GM19463 (cell line): ENCODE measurements at regions not wholly inside any gene's neighbourhood (a gene's known extent, or its start where the extent isn't known, plus 50 kb on each side); places are given as distances from the start of the nearest gene placed in this dataset.

Experiments
- ATAC-seq: cut with Tn5 transposase; IDR thresholded peaks from one replicate; pipeline ENCODE4 v1.9.1; 2021; ENCODE audit warnings: mild to moderate bottlenecking, moderate library complexity; ENCODE audit not compliant: unreplicated experiment

DNA sequence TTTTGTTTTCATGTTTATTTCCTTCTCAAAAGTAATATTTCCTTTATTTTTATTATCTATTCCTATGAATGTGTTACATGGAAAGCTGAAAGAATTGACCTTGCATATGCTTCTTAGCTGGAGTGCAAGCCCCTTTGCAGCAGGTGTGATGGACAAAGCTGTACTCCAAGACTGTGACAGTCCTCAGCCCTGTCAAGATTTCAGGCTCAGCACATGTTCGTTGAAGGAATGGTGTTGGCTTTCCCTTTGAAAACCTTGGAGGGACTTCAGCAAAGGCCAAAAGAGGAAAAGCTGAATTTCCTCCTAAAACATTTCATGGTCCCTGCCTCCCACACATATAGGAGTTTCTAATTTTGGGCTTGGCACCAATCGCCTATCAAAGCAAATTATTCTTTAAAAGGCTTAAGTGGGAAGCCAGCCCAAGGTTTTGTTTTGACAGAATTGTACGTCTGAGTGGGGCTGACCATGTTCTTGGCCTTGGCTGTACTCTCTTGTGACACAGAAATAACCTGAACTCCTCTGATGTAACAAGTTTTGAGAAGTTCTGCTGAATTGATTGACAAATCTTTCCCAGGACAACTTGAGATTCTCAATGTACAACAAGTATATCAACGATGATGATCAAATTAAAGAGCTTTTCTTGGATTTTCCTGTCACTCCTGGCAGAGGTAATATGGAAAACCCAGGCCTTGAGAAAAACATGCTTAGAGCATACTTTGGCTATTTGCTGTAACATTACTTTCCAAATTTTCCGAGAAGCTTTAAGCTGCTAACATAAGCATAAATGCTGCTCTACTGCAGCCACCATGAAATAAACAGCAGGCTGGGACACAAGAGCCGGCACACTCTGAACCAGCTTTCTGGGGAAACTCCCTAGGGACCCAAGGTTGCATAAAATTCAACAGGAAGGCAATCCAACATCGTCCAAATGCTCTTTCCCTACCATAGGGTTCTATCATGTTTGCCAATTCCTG, 135.7 kb upstream of the ZNF648 start:
- no peak for ATAC-seq

DNA sequence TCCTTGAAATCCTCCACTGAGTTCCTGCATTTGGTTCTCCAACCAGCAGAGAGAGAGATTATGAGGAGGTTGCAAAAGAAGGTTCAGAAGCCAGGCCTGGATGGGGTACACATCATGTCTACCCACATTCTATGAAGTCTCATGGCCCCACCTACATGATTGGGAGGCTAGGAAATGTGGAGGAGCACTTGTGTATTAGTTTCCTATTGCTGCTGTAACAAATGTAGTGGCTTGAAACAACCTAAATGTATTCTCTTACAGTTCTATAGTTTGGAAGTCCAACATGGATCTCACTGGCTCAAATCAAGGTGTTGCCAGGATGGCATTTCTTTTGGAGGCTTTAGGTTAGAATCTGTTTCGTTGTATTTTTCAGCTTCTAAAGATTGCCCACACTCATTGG, 134.2 kb upstream of the ZNF648 start:
- no peak for ATAC-seq

DNA sequence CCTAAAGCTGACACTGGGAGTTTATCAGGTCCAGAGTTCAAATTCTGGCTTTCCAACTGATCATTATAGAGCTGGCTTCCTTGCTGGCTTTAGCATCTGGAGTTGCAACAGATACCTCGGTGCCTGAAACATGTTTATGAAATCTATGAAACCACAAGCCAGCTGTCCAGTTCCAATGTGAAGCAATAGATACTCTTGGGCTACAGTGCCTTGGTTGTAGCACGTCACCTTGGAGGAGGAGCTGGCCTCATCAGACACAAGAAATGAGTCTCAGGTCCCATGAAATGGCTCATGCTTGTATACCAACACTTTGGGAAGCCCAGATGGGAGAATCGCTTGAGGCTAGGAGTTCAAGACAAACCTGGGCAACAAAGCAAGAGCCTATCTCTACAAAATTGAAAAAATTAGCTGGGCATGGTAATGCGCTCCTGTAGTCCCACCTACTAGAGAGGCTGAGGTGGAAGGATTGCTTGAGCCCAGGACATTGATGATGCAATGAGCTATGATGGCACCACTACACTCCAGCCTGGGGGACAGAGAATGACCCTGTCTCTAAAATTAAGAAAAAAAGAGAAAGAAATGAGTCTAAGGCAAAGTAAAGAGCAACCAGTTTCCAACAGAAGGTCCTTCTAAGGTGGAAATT, 132.5 kb upstream of the ZNF648 start:
- no peak for ATAC-seq

DNA sequence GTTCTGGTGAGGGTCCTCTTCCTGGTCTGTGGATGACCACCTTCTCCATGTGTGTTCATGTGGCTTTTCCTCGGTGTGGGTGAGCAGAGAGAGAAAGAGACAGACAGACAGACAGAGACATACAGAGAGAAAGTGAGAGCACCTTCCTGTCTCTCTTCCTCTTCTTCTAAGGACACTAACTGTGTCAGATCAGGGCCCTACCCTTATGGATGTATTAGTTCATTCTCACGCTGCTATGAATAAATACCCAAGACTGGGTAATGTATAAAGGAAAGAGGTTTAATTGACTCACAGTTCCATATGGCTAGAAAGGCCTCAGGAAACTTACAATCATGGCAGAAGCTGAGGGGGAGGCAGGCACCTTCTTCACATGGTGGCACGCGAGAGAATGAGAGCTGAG, 131.5 kb upstream of the ZNF648 start:
- no peak for ATAC-seq

DNA sequence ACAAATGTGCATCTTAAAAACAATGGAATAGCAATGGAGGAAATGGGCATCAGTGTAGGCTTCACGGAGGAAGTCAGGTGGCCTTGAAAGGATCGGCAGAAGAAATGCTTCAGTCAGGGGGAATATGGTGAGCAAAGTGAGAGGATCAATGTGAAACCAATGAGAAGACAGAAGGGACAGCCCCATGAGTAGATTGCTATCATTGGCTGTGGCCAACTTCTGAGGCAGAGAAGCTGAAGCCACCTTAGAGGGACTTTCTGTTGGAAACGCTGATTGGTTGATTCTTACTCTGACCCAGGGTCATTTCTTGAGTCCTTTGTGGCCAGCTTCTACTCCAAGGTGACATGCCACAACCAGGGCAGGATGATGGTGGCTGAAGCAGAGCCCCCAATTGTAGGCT, 130.7 kb upstream of the ZNF648 start:
- ATAC-seq: no peak

DNA sequence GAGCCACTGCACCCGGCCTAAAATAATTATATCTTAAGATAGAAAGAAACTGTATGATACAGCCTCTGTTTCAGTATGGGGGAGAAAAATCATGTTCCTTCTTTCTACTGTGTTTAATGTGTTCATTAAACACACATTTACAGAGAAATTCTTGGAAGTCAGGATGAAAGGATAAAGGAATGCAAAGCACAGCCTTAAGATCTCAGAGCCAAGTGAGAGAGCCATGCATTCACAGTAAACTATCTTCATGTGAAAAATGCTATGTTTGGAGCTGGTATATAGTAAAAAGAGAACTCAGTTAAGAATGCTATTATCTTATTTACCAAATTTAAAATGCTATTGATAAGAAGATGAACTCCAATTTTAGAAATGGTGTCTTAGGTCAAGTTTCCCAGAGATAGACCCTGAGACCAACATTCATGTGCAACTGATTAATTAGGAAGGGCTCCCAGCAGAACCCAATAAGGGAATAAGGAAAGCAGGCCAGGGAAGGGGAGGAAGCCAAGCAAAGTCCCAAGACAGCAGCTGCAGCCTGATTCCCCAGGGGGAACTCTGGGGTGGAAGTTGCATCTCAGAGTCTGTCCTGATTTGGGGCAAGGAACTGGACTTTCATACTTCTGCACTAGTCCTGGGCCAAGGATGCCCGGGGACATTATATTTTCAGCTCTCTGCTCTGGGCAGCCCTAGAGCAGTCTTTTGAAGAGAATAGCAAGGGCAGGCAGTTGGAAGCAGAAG, 130.0 kb upstream of the ZNF648 start:
- ATAC-seq: no peak

DNA sequence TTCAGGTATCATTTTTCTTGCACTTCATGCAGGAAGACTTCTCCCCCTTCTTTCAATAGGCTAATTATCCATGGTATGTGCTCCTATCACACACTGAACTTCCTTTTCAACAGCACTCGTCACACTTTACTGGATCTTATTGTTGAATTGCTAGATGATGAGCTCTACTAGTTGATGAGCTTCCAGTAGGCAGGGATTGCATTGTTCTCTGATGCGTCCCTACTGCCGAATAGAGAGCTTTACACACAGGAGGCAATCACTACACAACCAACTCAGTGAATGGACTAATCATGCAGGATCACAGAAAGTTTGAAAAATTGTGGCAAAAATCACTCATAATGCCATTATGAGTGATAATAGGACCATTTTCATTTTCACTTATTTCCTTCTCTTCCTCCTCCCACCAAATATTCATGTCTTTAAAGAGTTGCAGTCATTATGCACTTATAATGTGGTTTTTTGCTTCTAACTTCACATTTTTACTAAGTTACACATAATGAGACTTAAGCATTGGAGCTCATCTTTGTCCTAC, 128.1 kb upstream of the ZNF648 start:
- ATAC-seq: no peak

DNA sequence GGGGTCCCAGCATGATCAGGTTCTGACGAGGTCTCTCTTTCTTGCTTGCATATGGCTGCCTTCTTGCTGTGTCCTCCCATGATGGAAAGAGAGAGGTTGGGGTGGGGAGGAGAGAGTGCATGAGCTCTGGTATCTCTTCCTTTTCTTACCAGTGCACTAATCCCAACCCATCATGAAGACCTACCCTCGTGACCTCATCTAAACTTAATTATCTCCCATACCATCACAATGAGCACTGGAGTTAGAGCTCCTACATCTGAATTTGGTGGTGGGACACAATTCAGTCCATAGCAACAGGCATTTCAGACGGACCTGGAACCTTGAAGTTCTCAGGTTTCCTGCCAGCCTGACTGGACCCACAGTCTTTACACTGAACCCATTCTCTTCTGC, 125.2 kb upstream of the ZNF648 start:
- ATAC-seq: no peak

DNA sequence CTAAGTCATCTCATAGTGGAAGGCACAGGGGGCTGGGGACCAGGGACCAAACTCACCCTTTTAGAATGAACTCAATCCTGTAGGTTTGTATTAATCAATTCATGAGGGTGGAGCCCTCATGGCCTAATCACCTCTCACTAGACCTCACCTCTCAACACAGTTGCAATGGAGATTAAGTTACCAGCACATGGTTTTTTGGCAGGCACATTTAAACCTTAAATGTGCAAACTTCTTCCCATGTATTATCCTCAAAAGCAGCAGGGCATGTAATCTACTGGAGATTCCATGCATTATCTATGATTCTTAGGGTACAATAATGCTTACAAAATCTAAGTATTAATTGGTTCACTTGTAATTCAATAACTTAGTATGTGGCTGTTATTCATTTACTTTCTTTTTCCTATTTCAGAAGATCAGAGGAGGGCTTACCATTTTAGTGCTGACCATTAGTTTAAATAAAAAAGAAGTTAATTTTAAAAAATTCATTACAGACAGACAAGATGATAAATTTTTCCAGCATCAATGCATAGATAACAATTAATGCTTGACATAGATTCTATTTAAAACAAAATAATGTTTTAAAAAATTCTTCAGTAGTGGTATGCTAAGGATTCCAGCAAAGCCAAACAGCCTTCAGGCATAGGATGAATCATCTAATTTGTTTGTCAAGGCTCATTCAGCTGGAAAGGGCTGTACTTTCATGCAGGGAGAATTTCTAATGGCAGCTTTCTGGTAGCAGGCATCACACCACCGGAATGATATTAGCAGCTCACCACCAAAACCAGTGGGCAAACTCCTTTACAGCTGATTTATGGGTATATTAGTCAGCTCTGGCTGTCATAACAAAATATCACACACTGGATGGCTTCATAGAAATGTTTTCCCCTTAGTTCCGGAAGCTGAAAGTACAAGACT, 124.6 kb upstream of the ZNF648 start:
- no peak for ATAC-seq

DNA sequence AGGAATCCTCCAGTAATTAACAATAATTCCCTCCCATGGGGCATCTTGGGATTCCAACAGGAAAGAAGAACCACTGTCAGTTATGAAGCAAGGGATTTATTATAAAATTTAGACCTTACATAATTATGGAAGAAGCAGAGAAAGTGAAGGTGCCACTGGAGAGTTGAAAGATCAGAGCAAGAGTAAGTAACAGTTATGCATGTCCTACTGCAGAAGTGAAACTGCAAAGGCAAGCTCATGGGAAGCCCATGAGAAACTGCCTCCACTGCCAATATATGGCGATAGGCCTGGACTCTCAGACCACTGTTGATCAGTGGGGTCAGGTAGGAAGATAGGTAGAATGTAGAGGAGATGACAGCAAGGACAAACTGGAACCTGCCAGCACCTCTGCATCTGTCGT, 123.6 kb upstream of the ZNF648 start:
- ATAC-seq: no peak

DNA sequence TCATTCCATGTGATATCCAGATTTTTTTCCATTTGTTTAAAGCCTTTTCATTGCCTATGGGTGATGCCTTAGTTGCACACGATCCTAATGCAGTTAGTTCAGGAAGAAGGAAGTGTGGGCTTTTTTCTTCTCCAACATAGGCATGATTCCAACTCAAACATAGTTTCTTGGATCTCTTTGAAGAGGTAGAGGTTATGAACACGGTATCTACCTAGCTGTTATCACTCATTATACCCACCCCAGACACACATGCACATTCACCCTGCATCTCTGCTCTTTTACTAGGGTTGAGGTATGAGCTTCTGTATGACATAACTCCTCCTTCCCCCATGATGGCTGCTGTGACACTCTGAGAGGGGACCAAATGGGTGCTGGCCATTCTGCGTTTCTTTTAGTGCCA, 122.1 kb upstream of the ZNF648 start:
- no peak for ATAC-seq

DNA sequence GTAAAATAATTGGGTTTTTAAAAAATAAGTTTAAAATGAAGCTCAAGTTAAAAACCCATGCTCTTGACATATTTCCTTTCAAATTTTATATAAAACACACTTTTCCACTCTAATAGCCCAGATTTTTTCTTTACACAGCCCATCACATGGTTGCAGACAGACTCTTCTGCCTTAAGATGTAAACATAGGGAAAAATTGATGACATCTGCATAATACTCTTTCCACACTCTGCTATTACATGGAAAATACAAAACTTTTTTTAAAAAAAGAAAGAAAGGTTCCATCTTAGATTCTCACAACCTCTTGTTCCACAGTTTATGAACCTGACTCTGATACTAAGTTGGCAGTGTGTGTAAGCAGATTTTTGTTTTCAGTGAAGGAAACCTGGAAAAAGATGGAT, 120.8 kb upstream of the ZNF648 start:
- no peak for ATAC-seq

DNA sequence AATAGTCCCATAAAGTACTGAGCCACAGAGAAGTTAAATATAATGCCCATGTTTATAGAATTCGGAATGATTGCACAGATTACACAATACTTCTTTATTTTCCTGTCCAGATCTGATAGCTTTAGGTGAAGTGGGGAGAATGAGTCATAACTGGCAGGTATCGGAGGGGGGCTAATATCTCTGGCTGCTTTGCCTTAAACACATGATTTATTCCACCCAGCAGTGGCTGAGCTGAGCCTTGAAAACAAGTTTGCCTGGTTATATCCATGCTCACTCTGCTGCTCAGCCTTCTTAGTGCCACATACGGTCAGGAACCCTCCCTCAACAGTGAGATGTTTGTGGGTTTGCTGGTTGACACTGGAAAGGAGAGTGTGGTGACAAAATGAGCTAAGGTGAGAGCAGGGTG, 119.7 kb upstream of the ZNF648 start:
- ATAC-seq: no peak

DNA sequence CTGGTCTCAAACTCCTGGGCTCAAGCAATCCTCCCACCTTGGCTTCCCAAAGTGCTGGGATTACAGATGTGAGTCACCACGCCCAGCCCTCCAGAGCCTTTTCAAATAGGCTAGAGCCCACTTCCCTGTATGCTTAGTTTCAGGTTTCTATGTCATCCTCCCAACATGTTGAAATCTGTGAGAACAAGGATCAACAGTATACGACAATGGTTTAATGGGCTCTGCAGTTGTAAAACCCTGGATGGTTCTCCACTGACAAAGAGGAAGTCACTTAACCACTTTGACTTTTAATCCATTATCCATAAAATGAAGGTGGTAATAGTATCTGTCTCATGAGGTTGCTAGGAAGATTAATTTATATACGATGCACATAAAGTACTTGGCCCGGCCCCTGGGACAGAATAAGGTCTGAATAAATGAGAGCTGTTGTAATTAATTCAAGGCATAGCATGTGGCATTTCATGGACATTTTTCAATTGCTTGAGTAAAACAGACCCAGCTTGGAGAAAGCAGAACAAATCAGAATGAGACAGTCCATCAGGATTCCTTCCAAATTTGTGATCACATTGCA, 113.9 kb upstream of the ZNF648 start:
- no peak for ATAC-seq

DNA sequence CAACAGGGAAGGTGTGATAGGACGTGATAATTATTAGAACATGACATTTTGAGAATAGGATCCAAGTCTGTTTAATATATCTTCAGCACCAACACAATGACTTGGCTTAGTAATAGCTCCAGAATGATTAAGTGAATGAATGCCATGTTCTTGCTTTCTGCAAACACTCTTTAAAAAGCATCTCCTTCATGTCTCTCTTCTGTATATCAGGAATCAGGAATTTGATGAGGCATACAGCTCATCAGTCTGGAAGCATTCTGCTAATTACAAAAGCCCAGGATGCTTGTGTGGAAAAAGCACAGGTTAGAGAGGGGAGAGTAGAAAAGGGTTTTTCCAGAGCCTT, 113.0 kb upstream of the ZNF648 start:
- no peak for ATAC-seq

DNA sequence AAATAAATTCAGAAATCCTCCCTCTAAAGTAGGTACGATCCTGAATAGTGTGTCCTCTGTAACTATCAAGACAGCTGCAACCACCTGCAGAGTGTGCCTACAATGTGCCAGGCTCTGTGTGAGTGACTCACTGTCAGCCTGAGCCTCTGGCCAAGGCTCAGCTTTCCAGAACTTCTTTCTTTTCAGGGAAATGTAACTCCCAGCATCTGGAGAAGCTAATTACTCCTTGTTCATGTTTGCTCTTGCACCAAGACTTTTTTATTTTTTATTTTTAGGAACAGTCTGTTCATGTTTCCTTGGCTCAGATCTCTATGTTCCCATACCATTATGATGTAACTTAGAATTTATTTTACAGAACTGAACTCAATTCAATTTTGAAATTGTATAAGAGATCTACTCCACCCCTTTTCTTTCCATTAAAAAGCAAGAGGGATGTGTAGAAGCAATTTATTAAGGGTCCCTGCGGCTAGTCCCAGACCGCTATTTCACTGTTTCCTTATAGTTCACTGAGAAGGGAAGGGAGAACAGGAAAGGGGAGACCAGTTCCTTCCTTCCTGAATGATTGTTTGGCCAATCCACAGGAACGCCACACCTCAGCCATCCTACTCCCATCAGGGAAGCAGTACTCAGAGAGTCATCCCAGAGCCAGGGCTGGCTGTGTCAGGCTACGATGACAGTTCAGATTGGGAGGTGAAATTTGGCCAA, 112.4 kb upstream of the ZNF648 start:
- no peak for ATAC-seq

DNA sequence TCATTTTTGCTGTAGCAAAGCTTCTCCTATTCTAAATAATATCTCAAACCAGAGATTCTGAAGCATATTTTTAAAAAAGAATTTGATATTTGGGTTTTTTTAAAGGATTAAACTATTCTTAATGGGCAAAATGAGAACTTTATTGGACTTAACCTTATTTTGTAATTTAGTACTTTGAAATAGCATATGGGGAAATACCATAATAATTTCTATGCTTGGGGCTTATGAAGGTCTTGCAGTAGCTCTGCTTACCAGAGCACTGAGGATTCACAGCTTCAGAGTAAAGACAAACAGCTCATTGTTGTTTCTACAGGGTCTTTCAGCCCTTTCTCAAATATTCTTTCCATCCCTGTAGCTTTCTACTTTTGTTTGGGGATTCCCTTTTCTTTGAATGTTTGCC, 111.2 kb upstream of the ZNF648 start:
- ATAC-seq: no peak

DNA sequence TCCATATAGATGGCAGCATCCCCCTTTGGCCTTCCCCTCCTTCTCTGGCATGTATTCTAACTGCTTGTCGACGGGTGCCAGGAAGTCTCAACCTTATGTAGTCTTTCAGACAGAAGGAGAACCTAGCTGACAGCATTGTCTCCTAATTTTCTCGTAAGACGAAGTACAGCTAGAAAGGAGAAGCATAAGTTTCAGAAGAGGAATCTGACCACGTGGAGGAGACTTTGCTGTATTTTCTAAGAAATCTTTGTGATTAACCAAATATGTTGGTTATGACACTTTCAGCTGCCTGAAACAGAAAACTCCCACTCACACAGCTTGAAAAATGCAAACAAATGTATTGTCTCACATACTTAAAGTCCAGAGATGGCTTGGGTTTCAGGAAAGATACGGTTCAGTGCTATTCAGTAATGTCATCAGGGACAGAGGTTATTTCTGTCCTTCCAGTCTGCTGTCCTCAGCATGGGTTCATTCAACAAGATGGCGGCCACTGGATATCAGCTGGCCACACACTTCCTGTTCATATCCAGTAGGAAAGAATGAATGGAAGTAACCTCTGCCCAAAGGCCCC, 109.5 kb upstream of the ZNF648 start:
- ATAC-seq: no peak

DNA sequence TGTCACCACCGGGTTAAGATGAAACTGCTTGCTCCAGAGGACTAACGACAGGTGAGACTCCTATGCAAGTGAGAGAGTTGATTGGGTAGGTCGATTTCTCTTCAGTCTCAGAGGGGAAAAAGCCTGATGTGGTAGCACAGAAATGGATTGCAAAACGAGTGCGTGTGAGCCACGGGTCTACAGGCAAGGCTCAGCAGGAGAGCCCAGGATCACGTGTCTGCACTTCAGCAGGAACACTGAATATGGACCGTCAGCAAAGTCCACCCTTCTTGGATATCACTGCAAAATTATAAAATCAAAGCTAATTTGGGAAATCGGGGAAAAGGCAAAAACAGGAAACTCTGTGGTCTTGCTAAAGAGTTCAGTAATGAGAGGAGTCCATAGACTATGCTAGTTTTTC, 107.7 kb upstream of the ZNF648 start:
- ATAC-seq: no peak
